ENCODE measurements at regions not wholly inside any gene's neighbourhood (a gene's known extent, or its start where the extent isn't known, plus 50 kb on each side); places are given as distances from the start of the nearest gene placed in this dataset.
"Not testable (repeated sequence)": the region's sequence is repeated elsewhere in the genome, so short reads cannot be mapped to it uniquely, and the experiment has no call there.

DNA sequence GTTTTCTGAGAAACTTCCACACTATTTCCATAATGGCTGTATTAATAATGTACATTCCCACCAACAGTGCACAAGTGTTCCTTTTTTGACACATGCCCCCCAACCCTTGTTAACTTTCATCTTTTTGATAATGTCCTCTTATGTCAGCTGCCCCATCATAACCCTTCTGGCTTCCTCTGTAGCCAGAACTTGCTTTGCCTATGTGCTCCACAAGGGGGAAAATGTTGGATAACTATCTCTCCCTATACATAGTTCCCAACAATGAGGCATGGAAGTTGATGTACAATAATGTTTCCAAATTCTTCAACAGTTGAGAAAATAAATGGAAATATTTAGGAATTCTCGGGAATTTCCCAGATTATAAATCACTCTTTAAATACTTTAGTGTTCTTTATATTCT, 142.9 kb downstream of the ASB9 start:
- DNase-seq (ENCODE audit: low read depth in 4 of 4, low spot score in 3 of 4), result no peak

- no peak for DNase-seq (ENCODE audit: low read depth in 4 of 4, low spot score in 3 of 4)
Observed at GRCh38 chrX:15116900-15117299, 153.0 kb downstream of the ASB9 start.

GRCh38 chrX:15114743-15115566, 154.9 kb downstream of the ASB9 start:
- DNase-seq (ENCODE audit: low read depth in 4 of 4, low spot score in 3 of 4), result no peak

DNA sequence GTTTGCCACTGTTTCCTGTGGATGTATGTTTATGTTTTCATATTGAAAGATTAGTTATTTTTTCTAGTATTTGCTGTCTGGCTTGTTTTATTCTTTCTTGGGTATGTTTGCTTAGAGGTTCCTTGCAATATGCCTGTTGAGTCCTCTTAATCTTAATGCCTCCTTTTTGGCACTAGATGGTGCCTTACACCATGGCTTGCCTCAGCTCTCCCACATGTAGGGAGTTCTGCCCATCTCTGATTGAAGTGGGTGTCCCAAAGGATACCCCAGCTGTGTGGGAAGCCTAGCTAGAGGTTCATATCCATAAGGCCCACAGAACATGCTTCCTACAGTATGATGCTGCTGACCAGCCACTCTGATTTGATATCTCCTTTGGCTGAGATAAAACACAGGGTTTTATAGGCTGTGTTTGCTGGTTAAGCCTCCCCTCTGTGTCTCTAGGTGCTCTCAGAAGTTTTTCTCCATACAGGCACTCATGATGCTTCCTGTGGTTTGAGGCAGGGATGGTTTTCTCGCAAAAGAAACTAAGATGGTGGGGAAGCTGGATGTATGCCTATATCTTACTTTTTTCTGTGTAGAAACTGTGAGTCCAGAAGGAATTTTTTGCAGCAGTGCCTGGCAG, 162.4 kb downstream of the ASB9 start:
- DNase-seq (ENCODE audit: low read depth in 4 of 4, low spot score in 3 of 4), result no peak

DNA sequence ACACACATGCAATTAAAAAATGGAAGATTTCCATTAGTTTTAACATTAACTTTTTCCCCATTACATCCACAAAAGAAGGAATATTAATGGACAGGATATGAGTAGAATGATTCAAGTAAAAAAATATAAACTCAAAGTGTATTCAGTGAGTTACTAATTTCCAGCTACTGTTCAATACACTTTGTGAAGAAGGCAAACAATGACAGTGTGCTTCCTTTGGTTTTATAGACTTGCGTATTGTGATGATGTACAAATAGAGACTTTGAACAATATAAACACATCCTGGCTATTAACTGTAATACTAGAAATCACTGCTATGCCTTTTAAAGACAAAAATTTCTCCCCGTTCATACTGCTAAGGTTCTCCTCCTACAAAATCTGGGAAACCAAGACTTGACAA, 171.4 kb downstream of the ASB9 start:
- no peak for DNase-seq (ENCODE audit: low read depth in 4 of 4, low spot score in 3 of 4)

GRCh38 chrX:15087747-15088146, 182.1 kb downstream of the ASB9 start:
- no peak for DNase-seq (ENCODE audit: low read depth in 4 of 4, low spot score in 3 of 4)

DNA sequence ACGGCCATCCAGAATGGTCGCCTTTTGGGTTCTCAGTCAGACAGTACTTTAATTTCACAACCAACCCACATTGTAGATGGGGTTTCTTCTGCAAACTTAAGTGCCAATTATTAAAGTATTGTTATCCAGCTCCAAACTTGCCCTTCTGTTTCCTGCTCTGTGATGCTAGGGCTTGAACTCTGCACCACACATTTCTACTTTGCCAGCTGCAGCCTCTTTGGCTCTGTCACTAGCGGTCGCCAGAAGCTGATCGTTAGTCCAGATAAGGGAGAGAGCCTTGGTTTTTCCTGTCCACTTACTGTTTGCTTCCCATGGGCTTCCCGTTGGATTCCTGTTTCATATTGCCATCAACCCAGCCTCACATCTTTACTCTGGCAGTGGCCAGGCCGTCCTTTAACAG, 196.6 kb downstream of the ASB9 start:
- no peak for DNase-seq (ENCODE audit: low read depth in 4 of 4, low spot score in 3 of 4)

DNA sequence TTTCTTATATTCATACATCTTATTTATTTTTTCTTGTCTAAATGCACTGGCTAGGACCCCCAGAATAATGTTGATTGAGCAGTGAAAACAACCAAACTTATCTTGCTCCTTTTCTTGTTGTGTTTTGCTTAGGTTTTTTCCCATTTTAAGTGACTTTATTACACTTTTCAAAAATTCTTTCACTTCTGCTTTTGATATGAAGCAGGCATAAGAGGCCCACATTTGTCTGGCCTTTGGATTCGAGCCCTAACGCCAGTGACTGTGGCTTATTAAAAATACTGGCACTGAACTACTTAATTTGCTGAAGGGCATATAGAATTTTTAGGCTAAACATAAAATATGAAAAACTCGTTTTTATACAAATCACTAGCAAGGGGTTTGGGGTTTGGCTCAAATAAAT, 197.0 kb downstream of the ASB9 start:
- DNase-seq (ENCODE audit: low read depth in 4 of 4, low spot score in 3 of 4), result no peak

- DNase-seq (ENCODE audit: low read depth in 4 of 4, low spot score in 3 of 4), result no peak
Observed at GRCh38 chrX:15072259-15072658, 197.6 kb downstream of the ASB9 start.

DNA sequence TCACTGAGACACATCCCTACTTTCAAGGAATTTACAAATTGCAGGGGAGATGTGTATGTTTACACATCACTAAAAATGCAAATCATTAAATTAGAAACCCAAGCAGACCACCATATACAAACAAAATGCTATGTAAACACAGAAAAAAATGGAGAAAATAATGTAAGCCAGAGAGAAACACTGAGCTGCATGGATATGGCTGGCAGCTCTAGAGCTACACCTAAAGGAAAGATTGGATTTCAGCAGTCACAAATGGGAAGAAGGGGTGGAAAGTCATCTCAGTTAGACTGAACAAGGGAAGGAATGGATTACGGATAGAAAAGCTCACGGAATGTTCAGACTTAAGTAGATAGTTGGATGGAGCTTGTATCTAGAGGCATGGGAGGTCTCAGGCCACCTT, 186.3 kb downstream of the MOSPD2 start:
- DNase-seq (ENCODE audit: low read depth in 4 of 4, low spot score in 3 of 4), result no peak

DNA sequence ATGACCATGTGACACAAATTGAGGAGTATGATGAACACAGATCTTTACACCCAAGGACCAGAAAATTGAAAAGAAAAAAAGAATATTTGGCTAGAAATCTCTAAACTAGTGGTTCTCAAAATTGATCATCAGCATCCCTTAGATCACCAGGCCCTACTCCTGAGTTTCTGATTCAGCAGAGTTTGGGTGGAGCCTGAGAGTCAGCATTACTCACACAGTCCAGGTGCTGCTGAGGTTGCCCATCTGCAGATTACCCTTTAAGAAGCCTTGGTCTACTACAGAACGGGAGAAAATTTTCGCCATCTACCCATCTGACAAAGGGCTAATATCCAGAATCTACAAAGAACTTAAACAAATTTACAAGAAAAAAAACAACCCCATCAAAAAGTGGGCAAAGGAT, 182.8 kb downstream of the MOSPD2 start:
- DNase-seq (ENCODE audit: low read depth in 4 of 4, low spot score in 3 of 4), result no peak

DNA sequence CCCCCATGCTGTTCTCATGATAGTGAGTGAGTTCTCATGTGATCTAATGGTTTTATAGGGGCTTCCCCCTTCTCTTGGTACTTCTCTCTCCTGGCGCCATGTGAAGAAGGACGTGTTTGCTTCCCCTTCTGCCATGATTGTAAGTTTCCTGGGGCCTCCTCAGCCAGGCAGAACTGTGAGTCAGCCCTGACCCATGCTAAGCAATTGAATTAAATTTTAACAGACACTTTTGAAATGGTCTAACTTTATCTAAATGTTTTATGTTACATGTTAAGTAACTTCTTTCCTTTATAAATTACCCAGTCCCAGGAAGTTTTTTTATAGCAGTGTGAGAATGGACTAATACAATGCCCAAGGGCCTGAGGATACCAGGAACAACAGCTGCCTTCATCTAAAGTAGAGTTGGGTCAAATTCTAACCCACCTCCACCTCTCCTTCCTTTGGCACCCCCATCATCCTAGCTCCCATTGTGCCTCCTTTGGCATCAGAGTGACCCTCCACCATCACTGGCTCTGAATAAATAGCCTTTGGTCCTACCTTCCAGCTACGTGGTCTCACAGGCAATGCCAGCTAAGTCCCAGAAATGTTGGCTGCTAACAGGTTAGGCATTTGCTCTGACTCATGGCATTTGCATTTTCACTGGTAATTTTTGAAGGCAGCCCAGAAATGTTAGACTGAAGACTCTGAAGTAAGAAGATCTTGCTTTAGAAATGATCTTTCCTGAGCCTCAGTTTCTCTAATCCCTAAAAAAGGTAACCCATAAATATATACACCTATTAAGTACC, 182.1 kb downstream of the MOSPD2 start:
- DNase-seq (ENCODE audit: low read depth in 4 of 4, low spot score in 3 of 4), result no peak

DNA sequence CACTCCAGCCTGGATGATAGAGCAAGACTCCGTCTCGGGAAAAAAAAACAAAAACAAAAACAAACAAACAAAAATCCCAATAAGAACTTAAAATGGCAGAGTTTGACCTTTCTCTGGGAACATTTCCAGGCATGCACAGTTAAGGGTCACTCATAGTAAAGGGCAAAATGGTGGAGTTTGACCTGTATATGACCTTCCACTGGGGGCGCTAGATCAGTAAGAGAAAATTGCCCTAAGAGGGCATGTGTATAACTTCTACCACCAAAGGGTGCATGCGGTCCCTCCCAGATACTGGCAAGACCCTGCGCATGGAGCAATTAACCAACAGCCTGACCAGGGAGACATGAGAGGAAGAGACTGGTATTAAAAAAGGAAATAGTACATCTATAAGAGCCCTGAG, 177.2 kb downstream of the MOSPD2 start:
- DNase-seq (ENCODE audit: low read depth in 4 of 4, low spot score in 3 of 4), result no peak

DNA sequence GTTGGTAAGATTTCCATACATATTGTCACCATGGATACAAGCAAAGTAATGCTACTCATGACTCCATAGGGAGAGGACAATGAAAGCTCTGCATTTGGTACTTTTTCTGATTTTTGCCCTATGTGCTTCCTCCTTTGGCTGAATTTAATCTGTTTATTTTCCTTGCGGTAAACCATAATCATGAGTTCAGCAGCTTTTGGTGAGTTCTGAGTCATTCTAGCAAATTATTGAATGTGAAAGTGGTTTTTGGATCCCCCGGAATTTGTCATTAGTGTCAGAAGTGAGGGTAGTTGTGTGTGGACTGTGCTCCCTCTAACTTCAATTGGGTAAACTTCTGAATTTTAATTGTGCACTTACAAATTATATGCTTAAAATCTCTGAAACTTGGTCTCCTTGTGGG, 170.3 kb downstream of the MOSPD2 start:
- no peak for DNase-seq (ENCODE audit: low read depth in 4 of 4, low spot score in 3 of 4)

GRCh38 chrX:15033917-15034316, 160.7 kb downstream of the MOSPD2 start:
- DNase-seq (ENCODE audit: low read depth in 4 of 4, low spot score in 3 of 4), result no peak

DNA sequence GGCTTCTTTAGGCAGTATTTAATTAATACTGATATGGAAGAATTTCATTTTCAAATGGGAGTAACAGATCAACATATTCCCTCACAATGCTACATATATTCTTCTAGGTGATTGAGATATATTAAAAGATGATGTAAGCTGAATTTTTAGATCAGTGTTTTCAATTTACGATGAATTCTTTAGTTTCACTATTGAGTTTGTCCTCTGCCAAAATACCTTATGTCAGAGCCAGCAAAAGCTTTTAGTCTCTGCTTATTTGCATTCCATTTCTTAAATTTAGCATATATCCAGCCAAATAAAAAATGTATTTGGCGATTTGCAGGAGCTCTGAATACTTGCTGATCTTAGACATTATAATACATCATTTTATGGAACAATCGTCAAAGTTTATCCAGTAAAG, 144.3 kb downstream of the MOSPD2 start:
- DNase-seq (ENCODE audit: low read depth in 4 of 4, low spot score in 3 of 4), result no peak

- no peak for DNase-seq (ENCODE audit: low read depth in 4 of 4, low spot score in 3 of 4)
Observed at GRCh38 chrX:15016051-15016450, 142.8 kb downstream of the MOSPD2 start.

DNA sequence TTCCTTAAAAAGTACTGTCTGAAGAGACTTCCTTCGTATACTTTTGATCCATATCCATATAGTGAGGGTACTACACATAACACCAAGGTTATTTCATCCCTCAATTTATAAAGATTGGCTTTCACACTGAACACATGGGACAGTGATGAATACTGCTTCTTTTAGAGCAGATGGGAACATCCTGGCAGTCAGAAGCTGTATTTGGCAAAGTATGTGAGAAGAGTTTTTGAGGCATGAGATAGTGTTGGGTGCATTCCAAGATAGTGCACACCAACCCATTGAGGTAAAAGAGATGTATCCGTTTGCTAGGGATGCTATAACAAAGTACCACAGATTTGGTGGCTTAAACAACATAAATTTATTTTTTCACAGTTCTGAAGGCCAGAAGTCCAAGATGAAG, 141.1 kb downstream of the MOSPD2 start:
- no peak for DNase-seq (ENCODE audit: low read depth in 4 of 4, low spot score in 3 of 4)

GRCh38 chrX:15013461-15013860, 140.2 kb downstream of the MOSPD2 start:
- DNase-seq (ENCODE audit: low read depth in 4 of 4, low spot score in 3 of 4), result no peak

- DNase-seq (ENCODE audit: low read depth in 4 of 4, low spot score in 3 of 4), result no peak
Observed at GRCh38 chrX:14997271-14997670, 124.0 kb downstream of the MOSPD2 start.

GRCh38 chrX:14984425-14984824, 111.2 kb downstream of the MOSPD2 start:
- not testable (repeated sequence) for DNase-seq (ENCODE audit: low read depth in 4 of 4, low spot score in 3 of 4)

All from right renal pelvis (tissue), 4 donors.